ENCODE measurements at regions not wholly inside any gene's neighbourhood (a gene's known extent, or its start where the extent isn't known, plus 50 kb on each side); places are given as distances from the start of the nearest gene placed in this dataset.
"Not testable (repeated sequence)": the region's sequence is repeated elsewhere in the genome, so short reads cannot be mapped to it uniquely, and the experiment has no call there.

DNA sequence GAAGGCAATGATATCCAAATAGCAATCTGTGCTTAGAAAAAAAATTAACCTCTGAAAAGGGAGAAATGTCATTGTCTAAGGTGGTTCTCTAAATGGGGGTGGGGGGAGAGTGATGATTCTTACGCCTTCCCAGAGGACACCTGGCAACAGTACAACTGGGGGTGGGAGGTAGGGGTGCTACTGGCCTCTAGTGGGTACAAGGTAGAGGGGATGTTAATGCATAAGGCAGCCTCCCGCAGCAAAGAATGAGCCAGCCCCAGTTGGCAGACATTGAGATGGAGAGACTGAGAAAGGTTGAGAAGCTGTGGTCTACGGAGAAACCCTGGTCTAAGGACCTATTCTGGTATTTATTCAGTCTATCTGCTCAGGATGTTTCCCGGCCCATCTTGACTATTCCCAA lies 472.2 kb upstream of the RUNX1 start:
- DNase-seq: no peak

DNA sequence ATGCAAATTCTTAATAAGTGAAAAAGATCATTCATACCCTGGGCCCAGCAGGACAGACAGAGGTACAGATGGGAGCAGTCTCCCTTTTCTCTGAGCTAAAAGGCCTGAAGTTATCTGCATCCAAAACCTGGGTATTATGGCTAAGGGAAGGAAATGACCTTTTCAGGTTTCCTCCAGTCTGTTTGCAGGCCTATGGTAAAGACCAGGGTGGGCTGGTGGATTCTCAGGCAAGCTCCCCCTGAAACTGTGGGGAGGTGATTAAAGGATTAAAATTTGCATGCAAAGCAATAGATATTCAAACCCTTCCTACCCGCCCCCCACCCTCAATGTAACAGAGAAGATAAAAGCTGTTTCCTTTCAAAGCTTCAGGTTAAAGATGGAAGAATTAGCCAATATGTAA lies 471.8 kb upstream of the RUNX1 start:
- DNase-seq: no peak

- no peak for DNase-seq
These were observed 471.2 kb upstream of the RUNX1 start for GRCh38 chr21:35520302-35520701.

DNA sequence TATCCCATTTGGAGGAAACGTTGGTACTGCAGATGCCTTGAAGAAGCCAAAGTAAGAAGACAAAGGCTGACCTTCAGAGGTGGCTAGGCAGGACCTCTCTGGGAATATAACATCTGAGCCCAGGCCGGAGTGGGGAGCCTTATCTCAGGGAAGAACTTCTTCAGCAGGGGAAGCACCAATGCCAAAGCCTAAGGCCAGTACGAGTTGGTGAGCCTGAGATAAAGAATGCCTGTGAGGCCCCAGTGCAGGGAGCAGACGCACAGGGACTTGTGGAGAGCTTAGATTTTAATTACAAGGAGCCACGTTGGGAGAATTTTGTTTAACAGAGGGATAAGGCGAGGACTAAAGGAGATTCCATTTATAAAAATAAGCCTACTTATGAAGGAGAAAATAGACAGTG lies 468.8 kb upstream of the RUNX1 start:
- DNase-seq: no peak

GRCh38 chr21:35516292-35516691 lies 467.2 kb upstream of the RUNX1 start:
- not testable (repeated sequence) for DNase-seq

DNA sequence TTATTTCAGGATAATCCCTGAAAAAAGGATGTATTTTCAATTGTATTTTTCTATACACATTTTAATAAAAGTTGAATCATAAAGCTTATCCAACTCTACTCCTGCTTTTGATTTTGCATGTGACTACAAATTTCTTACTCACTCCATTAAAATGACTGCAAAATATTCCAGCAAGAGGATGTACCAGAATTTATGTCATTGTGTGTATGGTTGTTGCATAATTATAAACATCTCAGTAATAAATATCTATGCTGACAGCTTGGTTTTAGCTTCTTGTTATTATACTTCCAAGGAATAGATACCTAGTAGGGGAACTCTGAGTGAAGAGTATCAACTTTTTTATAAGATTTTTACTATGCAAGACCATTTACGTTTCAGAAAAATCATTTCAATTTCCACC lies 463.2 kb upstream of the RUNX1 start:
- no peak for DNase-seq

GRCh38 chr21:35511696-35512162 lies 462.6 kb upstream of the RUNX1 start:
- no peak for DNase-seq

GRCh38 chr21:35510957-35511695 lies 462.0 kb upstream of the RUNX1 start:
- DNase-seq: no peak

DNA sequence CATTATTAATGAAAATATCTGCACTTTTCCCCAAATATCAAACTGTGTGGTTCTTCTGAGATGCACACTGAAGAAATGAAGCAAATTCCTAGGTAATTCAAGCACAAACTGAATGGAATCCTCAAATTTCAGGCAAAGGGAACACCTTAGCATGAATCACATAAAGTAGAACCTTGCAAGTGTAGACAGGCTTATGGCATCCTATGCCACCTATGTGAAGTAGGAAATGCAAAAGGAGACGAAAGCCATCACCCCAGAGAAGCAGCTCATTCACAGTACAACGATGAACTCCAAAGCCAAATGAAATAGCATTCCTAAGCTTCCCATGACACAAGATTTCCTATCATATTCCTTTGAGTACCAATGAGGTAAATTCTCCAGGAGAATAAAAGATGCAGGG lies 461.2 kb upstream of the RUNX1 start:
- DNase-seq: no peak

DNA sequence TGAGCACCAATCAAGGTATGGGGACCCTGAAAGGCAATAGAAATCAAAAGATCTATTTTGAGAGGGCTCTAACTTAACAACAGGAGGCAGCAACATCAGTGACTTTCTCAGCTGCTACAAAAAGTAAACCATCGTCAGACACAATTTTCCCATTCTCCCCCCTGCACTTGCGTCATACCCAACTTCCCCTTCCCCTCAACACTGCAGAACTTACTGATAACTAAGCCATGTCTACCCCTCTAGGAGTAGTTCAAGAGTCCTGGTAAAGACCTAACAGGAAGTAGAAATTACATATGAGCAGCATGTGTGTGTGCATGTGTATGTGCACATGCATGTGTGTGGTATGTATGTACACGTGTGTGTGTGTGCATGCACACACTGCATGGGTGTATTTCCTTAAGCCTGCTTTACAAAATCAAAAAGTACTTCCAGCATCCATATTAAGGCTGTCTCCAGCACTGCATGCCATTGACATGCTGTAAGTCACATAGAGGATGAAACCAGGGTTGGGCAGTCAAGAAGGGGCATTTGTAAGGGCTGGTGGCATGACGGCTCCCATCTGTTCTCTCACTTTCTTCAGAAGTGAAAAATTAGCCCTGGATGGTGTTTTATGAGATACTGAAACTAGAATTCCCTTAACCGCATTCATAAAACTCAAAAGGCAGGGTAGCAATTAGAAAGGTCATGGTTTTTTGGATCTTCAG lies 460.1 kb upstream of the RUNX1 start:
- no peak for DNase-seq

GRCh38 chr21:35508139-35508888 lies 459.2 kb upstream of the RUNX1 start:
- no peak for DNase-seq

DNA sequence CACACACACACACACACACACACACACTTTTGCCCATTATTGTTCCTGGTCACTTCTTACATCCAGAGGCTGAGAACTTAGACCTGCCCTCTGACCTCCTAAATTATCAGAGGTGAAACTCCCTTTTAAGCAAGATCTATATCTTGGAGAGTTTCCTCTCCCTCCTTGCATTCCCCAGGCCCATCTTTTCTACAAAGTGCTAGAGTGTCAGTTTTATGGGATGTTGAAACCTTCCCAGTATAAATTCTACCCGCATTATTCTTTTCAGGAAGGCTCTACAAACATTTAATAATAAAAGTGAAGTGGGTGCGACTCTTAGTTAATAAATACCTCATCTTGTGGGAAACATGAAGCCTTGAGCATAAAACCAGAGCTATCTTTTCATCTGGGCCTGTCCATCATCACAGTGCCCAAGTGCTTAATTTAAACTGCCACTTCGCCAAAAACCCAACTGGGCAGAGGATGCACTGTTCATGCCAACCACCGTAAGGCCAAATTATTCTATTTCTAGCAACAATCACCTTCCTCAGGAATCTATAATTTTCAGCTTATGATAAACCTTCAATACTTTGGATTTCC lies 458.2 kb upstream of the RUNX1 start:
- no peak for DNase-seq

DNA sequence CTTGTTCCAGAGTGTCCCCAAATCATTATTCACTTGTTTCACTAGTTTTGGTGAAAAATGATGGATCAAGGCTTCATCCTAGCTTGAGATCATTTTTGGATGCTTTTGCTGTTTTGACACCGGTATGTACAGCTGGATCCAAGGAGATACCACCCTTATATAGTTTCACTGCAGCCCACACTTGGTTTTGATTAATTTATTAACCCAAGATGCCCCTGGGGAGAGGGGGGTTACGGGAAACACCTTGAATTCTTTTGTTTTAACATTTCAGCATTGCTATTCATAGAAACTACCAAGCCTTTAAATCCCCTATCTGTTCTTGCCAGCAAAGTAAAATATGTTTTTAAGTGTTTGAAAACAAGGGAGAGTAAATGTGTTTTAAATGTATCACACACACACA lies 457.7 kb upstream of the RUNX1 start:
- DNase-seq: no peak

DNA sequence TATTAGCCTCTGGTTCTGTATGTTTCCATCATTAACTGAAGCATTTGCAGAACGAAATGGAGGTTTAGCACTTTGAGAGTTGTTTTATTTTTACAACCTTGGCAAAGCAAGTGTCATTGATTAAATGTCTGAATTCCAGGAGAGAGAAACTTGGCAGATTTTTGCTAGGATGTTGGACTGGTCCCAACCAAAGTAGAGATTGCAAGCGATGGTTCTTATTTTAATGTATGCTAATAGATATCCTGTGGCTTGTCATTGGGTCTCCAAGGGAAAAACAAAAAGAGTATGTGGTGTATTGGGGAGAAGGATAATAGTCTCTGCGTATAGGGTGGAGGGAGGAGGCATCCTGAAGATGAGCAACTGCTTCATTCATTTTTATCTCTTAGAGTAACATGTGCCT lies 457.2 kb upstream of the RUNX1 start:
- no peak for DNase-seq

GRCh38 chr21:35504951-35505466 lies 455.9 kb upstream of the RUNX1 start:
- no peak for DNase-seq

DNA sequence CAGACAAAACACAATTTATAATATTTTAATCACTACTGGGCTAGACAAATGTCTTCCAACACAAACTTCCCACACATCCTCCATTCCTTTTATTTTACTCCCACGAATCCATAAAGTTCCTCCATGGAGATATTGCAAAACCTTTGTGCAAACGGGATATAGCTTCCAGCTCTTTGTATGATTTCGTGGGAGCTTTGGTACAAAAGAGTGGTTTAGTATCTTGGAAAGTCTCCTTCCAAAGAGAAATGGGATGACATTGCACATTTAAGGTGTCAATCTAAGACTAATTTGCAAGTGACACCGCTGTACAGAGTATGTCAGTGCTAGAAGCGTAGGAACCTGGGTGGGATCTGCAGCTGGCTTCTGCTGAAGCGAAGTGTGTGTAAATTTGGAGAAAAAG lies 455.2 kb upstream of the RUNX1 start:
- no peak for DNase-seq

DNA sequence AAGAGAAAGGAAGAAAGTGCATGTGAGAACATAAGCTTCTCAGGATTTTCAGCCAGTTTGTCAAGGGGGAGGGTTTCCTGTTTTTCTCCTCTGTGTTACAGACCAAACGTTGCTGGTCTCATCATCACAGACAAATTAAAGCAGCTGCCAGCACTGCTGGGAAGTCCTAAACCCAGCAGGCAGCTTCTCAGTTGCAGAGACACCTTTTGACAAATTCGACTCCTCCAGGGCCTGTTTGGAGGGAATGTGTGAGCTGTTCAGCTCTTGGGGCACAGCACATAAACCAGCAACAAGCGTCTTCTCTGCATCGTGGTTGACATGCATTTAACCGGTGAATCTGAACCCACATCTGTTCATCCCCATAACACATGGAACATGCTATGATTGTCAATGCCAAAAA lies 454.6 kb upstream of the RUNX1 start:
- no peak for DNase-seq

GRCh38 chr21:35502821-35503220 lies 453.7 kb upstream of the RUNX1 start:
- no peak for DNase-seq

DNA sequence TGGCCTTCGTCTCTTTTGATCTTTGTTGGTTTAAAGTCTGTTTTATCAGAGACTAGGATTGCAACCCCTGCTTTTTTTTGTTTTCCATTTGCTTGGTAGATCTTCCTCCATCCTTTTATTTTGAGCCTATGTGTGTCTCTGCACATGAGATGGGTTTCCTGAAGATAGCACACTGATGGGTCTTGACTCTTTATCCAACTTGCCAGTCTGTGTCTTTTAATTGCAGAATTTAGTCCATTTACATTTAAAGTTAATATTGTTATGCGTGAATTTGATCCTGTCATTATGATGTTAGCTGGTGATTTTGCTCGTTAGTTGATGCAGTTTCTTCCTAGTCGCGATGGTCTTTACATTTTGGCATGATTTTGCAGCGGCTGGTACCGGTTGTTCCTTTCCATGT lies 448.4 kb upstream of the RUNX1 start:
- DNase-seq: not testable (repeated sequence)

- no peak for DNase-seq
These were observed 443.0 kb upstream of the RUNX1 start for GRCh38 chr21:35491920-35492678.

DNA sequence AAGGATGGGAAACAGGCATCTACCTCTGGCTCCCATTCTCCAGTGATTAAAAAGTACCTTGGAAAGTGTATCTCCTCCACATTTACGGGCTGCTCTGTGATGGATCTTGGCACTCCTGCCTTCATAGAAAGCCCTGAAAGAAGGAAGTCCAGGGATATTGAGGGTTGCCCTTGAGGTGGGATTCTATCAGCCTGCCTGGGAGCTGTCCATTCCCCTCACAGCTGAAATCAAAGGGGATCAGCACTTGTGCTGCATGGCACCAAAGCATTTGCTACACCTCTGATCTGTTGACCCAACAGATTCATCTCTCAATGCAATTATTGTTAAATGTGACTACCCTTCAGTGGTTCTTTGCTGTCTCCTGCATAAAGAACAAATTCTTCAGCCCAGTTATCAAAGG lies 442.0 kb upstream of the RUNX1 start:
- DNase-seq: no peak

GRCh38 chr21:35489389-35489980 lies 440.4 kb upstream of the RUNX1 start:
- DNase-seq: no peak
